HepG2 (cell line): ENCODE measurements at regions not wholly inside any gene's neighbourhood (a gene's known extent, or its start where the extent isn't known, plus 50 kb on each side); places are given as distances from the start of the nearest gene placed in this dataset.

Source experiments
- ATAC-seq: fragments of 200-7000 bp; cut with Tn5 transposase; 3 replicates; pipeline ENCODE4 v1.9.1; 2020; ENCODE audit warnings: mild to moderate bottlenecking, moderate library complexity
- BruUV-seq: library from RNA; stranded (reverse); fragments of 400-500 nt; replicated peaks from 2 replicates; lab custom pipeline; 2021; lab: Mats Ljungman, UMichigan
- CTCF ChIA-PET: fragments of 300-600 bp; formaldehyde crosslinking; extraction: SDS; loops from one replicate; lab custom pipeline; 2021; ENCODE audit warnings: low total read pairs, inconsistent platforms, low intra/inter-chr PET ratio; lab: Yijun Ruan, JAX
- POLR2A ChIA-PET: fragments of 350-600 bp; sonication (Branson Sonifier 250); formaldehyde crosslinking; loops from one replicate; lab custom pipeline; 2020; ENCODE audit warnings: antibody characterized with exemption, inconsistent platforms; lab: Yijun Ruan, JAX
- DNase-seq: peaks from one replicate; pipeline ENCODE4 v3.0.0-alpha.2; 2015; ENCODE audit warnings: low spot score
- FAIRE-seq: peaks from 3 replicates; lab custom pipeline; 2011; peaks lifted over from hg19 to GRCh38; lab: Jason Lieb, UNC
- H2AFZ ChIP-seq: one replicate; pipeline ENCODE4 v1.6.1; 2011; ENCODE audit warnings: low read length, inconsistent platforms
- H3K27ac ChIP-seq: fragments of 300-600 bp; 3 replicates; pipeline ENCODE4 v1.8.0; 2011; ENCODE audit warnings: mixed run types, mild to moderate bottlenecking, mixed read lengths, low read length, inconsistent platforms; ENCODE audit not compliant: insufficient read depth; ENCODE audit errors: extremely low read length
- H3K27me3 ChIP-seq, 2 experiments: fragments of 200-600 bp in 1 of 2; 2 replicates in 1 of 2; 3 replicates in 1 of 2; pipeline versions ENCODE4 v1.6.0 to v1.8.0; 2011; ENCODE audit warnings: low read length in 2 of 2, mild to moderate bottlenecking in 2 of 2, moderate library complexity in 2 of 2, inconsistent platforms in 1 of 2; ENCODE audit not compliant: insufficient read depth in 2 of 2, control insufficient read depth in 1 of 2
- H3K36me3 ChIP-seq, 2 experiments: fragments of 200-600 bp in 1 of 2; replicated peaks in 1 of 2; 2 replicates in 1 of 2; 3 replicates in 1 of 2; pipeline versions ENCODE4 v1.5.1 to v1.8.0; 2011; ENCODE audit warnings: low read length in 2 of 2, inconsistent platforms in 1 of 2; ENCODE audit not compliant: insufficient read depth in 2 of 2, control insufficient read depth in 1 of 2
- H3K4me1 ChIP-seq: 2 replicates; pipeline ENCODE4 v1.5.1; 2012; ENCODE audit warnings: low read length, inconsistent platforms; ENCODE audit not compliant: insufficient read depth
- H3K4me2 ChIP-seq: 2 replicates; pipeline ENCODE4 v1.6.0; 2011; ENCODE audit warnings: low read depth, low read length, inconsistent platforms
- H3K4me3 ChIP-seq, 3 experiments: fragments of 200-600 bp in 1 of 3; sonication (generic), shearing (Covaris generic) in 1 of 3; replicated peaks in 1 of 3; 2 replicates each; pipeline ENCODE4 v1.5.1; 2011 to 2016; ENCODE audit warnings: low read length in 3 of 3, inconsistent platforms in 2 of 3, low read depth in 2 of 3, mild to moderate bottlenecking in 2 of 3, control low read depth in 1 of 3, mixed read lengths in 1 of 3; ENCODE audit not compliant: insufficient read depth in 1 of 3
- H3K79me2 ChIP-seq: one replicate; pipeline ENCODE4 v1.6.1; 2011; ENCODE audit warnings: low read length, inconsistent platforms; ENCODE audit not compliant: insufficient read depth
- H3K9ac ChIP-seq: 2 replicates; pipeline ENCODE4 v1.6.0; 2011; ENCODE audit warnings: mild to moderate bottlenecking, low read depth, low read length, inconsistent platforms; ENCODE audit not compliant: insufficient read depth
- H3K9me3 ChIP-seq: 2 replicates; pipeline ENCODE4 v1.5.1; 2012; ENCODE audit warnings: mild to moderate bottlenecking, low read length
- H4K20me1 ChIP-seq: 2 replicates; pipeline ENCODE4 v1.6.0; 2011; ENCODE audit warnings: inconsistent platforms, mild to moderate bottlenecking, low read length, moderate library complexity; ENCODE audit not compliant: insufficient read depth
- AHR ChIP-seq: IDR thresholded peaks from 2 replicates; pipeline ENCODE4 v1.6.1; 2018; ENCODE audit warnings: missing genetic modification reagents, missing compliant biosample characterization
- FOXC1 ChIP-seq: sonication (generic); formaldehyde crosslinking; IDR thresholded peaks from 2 replicates; pipeline ENCODE4 v1.8.0; 2022; ENCODE audit warnings: mild to moderate bottlenecking, missing genetic modification reagents, borderline replicate concordance
- RELA ChIP-seq: sonication (generic); formaldehyde crosslinking; IDR thresholded peaks from 2 replicates; pipeline ENCODE4 v1.4.0; 2020; ENCODE audit warnings: missing genetic modification reagents
- SAFB2 ChIP-seq: sonication (generic); formaldehyde crosslinking; IDR thresholded peaks from 2 replicates; pipeline ENCODE4 v1.5.1; 2020; ENCODE audit warnings: missing genetic modification reagents, low read depth, mild to moderate bottlenecking, borderline replicate concordance
- SYNCRIP ChIP-seq: fragments of 200-400 bp; formaldehyde crosslinking; IDR thresholded peaks from 2 replicates; pipeline ENCODE4 v1.6.1; 2018; ENCODE audit warnings: mild to moderate bottlenecking, low read depth, low read length; ENCODE audit not compliant: insufficient read depth
- TBL1XR1 ChIP-seq: fragments of 150-350 bp; IDR thresholded peaks from 2 replicates; pipeline ENCODE4 v1.6.1; 2014; ENCODE audit warnings: borderline replicate concordance, low read length; ENCODE audit not compliant: partially characterized antibody
- ZKSCAN1 ChIP-seq: fragments of 150-350 bp; IDR thresholded peaks from 2 replicates; pipeline ENCODE4 v1.6.1; 2014; ENCODE audit warnings: low read length
- ZNF253 ChIP-seq: sonication (generic); formaldehyde crosslinking; IDR thresholded peaks from 2 replicates; pipeline ENCODE4 v1.8.0; 2022; ENCODE audit warnings: mild to moderate bottlenecking, missing genetic modification reagents, borderline replicate concordance
- ZNF569 ChIP-seq: sonication (generic); formaldehyde crosslinking; IDR thresholded peaks from 2 replicates; pipeline ENCODE4 v1.5.0; 2020; ENCODE audit warnings: mild to moderate bottlenecking, missing genetic modification reagents, moderate library complexity, borderline replicate concordance
- ZNF670 ChIP-seq: sonication (generic); formaldehyde crosslinking; IDR thresholded peaks from 2 replicates; pipeline ENCODE4 v1.8.0; 2022; ENCODE audit warnings: mild to moderate bottlenecking, missing genetic modification reagents, borderline replicate concordance
- ZNF7 ChIP-seq: IDR thresholded peaks from 2 replicates; pipeline ENCODE4 v1.6.1; 2016; ENCODE audit warnings: missing biosample characterization, missing genetic modification reagents
- WGBS: methylation state at CpG from one replicate; pipeline ENCODE4 v1.1.6; 2017; ENCODE audit warnings: low lambda C conversion rate; 5-methylcytosine and 5-hydroxymethylcytosine counted together
- in situ Hi-C: cut with HindIII; loops from 2 replicates; pipeline ENCODE4 v1.10.0; 2017; ENCODE audit warnings: low pct_unique_long_range_greater_than_20kb; ENCODE audit not compliant: extremely low pct_ligation_motif_present
- intact Hi-C: fragments of 100-400 bp; cut with micrococcal nuclease; formaldehyde crosslinking; loops from one replicate; pipeline ENCODE4 v1.10.0; 2022; ENCODE audit not compliant: unreplicated experiment
- TF ChIP-seq, protein P1 (sequence below): sonication (generic); formaldehyde crosslinking; IDR thresholded peaks from 2 replicates; pipeline ENCODE4 v1.4.0; 2020; ENCODE audit warnings: mild to moderate bottlenecking, missing genetic modification reagents, borderline replicate concordance
- TF ChIP-seq, protein P2 (sequence below): IDR thresholded peaks from 2 replicates; pipeline ENCODE4 v1.6.1; 2016; ENCODE audit warnings: missing compliant biosample characterization, missing genetic modification reagents, borderline replicate concordance

GRCh38 chr2:12299431-12299830 lies 417.3 kb upstream of the TRIB2 start:
- CTCF ChIA-PET: no interaction called here
- FAIRE-seq: no peak
- intact Hi-C loops (no loop called here), in situ Hi-C loops (no loop called here)
- H3K27me3 ChIP-seq: no peaks in the 10 kb centered on the region
- H3K9me3 ChIP-seq: no peaks in the 10 kb centered on the region
- H3K79me2 ChIP-seq: no peaks in the 10 kb centered on the region
- 3% methylated on average over 1 of the region's 1 CpG for WGBS
- no peaks in the 10 kb centered on the region for H3K36me3 ChIP-seq
- POLR2A ChIA-PET: no interaction called here
- no peaks in the 10 kb centered on the region for H4K20me1 ChIP-seq
- no peak for DNase-seq
- H3K4me3 ChIP-seq: no peak overlapping the region
- H3K4me1 ChIP-seq: no peaks in the 10 kb centered on the region
- H3K9ac ChIP-seq: no peak overlapping the region
- no peak overlapping the region for H3K4me2 ChIP-seq
- no peak overlapping the region for H2AFZ ChIP-seq
- BruUV-seq: no TSS peak
- TF ChIP-seq ZNF670 (CRISPR knock-in tag) (no peak), RELA (CRISPR knock-in tag) (no peak)
- ATAC-seq: no peak
- no peak overlapping the region for H3K27ac ChIP-seq

- WGBS: 9% methylated on average over 4 of the region's 4 CpGs
- no TSS peak for BruUV-seq
- CTCF ChIA-PET: no interaction called here
- Histone ChIP-seq H3K4me3 (no peak overlapping the region), H3K4me2 (no peak overlapping the region), H3K79me2 (no peaks in the 10 kb centered on the region), H2AFZ (no peak overlapping the region), H3K9ac (no peak overlapping the region), H3K9me3 (no peaks in the 10 kb centered on the region), H4K20me1 (no peaks in the 10 kb centered on the region), H3K4me1 (no peaks in the 10 kb centered on the region), H3K27ac (no peak overlapping the region), H3K36me3 (no peaks in the 10 kb centered on the region), H3K27me3 (no peaks in the 10 kb centered on the region)
- FAIRE-seq (no peak), DNase-seq (no peak), ATAC-seq (no peak)
- in situ Hi-C loops (no loop called here), intact Hi-C loops (no loop called here)
- POLR2A ChIA-PET: no interaction called here
- TF ChIP-seq TBL1XR1 (no peak), SYNCRIP (no peak), ZNF253 (CRISPR knock-in tag) (no peak), SAFB2 (CRISPR knock-in tag) (no peak), FOXC1 (CRISPR knock-in tag) (no peak), ZNF569 (CRISPR knock-in tag) (no peak), ZNF7 (no peak), ZKSCAN1 (no peak), AHR (no peak)
- TF ChIP-seq, protein P1, sequence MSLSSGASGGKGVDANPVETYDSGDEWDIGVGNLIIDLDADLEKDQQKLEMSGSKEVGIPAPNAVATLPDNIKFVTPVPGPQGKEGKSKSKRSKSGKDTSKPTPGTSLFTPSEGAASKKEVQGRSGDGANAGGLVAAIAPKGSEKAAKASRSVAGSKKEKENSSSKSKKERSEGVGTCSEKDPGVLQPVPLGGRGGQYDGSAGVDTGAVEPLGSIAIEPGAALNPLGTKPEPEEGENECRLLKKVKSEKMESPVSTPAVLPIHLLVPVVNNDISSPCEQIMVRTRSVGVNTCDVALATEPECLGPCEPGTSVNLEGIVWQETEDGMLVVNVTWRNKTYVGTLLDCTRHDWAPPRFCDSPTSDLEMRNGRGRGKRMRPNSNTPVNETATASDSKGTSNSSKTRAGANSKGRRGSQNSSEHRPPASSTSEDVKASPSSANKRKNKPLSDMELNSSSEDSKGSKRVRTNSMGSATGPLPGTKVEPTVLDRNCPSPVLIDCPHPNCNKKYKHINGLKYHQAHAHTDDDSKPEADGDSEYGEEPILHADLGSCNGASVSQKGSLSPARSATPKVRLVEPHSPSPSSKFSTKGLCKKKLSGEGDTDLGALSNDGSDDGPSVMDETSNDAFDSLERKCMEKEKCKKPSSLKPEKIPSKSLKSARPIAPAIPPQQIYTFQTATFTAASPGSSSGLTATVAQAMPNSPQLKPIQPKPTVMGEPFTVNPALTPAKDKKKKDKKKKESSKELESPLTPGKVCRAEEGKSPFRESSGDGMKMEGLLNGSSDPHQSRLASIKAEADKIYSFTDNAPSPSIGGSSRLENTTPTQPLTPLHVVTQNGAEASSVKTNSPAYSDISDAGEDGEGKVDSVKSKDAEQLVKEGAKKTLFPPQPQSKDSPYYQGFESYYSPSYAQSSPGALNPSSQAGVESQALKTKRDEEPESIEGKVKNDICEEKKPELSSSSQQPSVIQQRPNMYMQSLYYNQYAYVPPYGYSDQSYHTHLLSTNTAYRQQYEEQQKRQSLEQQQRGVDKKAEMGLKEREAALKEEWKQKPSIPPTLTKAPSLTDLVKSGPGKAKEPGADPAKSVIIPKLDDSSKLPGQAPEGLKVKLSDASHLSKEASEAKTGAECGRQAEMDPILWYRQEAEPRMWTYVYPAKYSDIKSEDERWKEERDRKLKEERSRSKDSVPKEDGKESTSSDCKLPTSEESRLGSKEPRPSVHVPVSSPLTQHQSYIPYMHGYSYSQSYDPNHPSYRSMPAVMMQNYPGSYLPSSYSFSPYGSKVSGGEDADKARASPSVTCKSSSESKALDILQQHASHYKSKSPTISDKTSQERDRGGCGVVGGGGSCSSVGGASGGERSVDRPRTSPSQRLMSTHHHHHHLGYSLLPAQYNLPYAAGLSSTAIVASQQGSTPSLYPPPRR (CRISPR knock-in tag): no peak
- TF ChIP-seq, protein P2, sequence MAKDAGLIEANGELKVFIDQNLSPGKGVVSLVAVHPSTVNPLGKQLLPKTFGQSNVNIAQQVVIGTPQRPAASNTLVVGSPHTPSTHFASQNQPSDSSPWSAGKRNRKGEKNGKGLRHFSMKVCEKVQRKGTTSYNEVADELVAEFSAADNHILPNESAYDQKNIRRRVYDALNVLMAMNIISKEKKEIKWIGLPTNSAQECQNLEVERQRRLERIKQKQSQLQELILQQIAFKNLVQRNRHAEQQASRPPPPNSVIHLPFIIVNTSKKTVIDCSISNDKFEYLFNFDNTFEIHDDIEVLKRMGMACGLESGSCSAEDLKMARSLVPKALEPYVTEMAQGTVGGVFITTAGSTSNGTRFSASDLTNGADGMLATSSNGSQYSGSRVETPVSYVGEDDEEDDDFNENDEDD: no peak
Measured at GRCh38 chr2:12300019-12300602, 416.6 kb upstream of the TRIB2 start.
